ENCODE measurements at regions not wholly inside any gene's neighbourhood (a gene's known extent, or its start where the extent isn't known, plus 50 kb on each side); places are given as distances from the start of the nearest gene placed in this dataset.

DNA sequence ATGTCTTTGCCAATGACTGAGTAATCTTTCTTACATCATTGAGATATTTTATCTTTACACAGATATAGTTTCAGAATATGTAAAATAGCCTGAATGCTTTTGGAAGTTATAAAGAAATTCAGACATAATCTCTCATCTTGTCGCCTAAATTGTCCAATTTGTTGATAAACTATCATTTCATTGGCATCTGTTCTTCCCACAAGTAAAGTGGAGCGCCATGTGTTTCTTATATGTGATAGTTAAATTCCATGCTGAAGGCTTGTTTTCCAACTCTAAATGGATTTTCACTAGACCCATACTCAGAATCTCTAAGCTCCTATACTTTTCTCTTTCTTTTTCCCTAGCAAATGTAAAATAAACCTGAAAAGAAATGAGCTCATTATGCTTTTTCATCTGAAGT, 640.1 kb upstream of the MBL2 start:
- Histone ChIP-seq H3K27ac (ENCODE audit: low read length) (no peak overlapping the region), H3K9me3 (replicated peaks; ENCODE audit: control insufficient read depth, low read depth, low read length) (no peaks in the 10 kb centered on the region), H3K27me3 (ENCODE audit: control insufficient read depth, insufficient read depth, low read length) (no peaks in the 10 kb centered on the region), H3K4me1 (ENCODE audit: control insufficient read depth, insufficient read depth, low read length) (no peaks in the 10 kb centered on the region), H3K36me3 (ENCODE audit: control insufficient read depth, insufficient read depth, low read length) (no peaks in the 10 kb centered on the region), H3K4me3 (ENCODE audit: low read length) (no peak overlapping the region)
- DNase-seq: no peak
- no CpG with 5 or more reads among the region's 2 CpGs for WGBS (ENCODE audit: insufficient coverage)

DNA sequence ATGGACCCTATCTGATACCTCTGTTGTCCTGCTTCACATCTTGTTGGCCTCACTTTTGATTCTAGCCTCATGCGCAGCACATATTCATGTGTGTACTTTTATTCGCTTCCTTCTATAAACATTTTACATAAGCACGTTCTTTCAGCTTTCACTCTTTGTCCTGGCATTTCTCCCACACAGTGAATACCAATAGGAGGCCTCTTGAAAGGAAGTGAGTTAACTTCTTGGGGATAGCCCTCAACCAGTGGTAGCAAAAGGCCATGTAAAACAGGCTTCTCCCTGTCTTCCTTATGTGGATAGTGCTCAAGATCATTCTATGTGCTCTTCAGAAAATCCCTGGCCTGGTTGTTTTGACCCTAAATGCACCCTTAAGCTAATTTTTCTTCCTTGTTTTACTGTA, 633.9 kb upstream of the MBL2 start:
- peaks cover 19% of the 10 kb centered on the region for H3K4me1 ChIP-seq (ENCODE audit: control insufficient read depth, insufficient read depth, low read length)
- no peak for DNase-seq
- no peak overlapping the region for H3K4me3 ChIP-seq (ENCODE audit: low read length)
- H3K9me3 ChIP-seq (replicated peaks; ENCODE audit: control insufficient read depth, low read depth, low read length): no peaks in the 10 kb centered on the region
- 100% methylated on average over 1 of the region's 3 CpGs for WGBS (ENCODE audit: insufficient coverage)
- no peak overlapping the region for H3K27ac ChIP-seq (ENCODE audit: low read length)
- H3K36me3 ChIP-seq (ENCODE audit: control insufficient read depth, insufficient read depth, low read length): no peaks in the 10 kb centered on the region
- H3K27me3 ChIP-seq (ENCODE audit: control insufficient read depth, insufficient read depth, low read length): no peaks in the 10 kb centered on the region

- no peaks in the 10 kb centered on the region for H3K27me3 ChIP-seq (ENCODE audit: control insufficient read depth, insufficient read depth, low read length)
- peaks cover 19% of the 10 kb centered on the region for H3K4me1 ChIP-seq (ENCODE audit: control insufficient read depth, insufficient read depth, low read length)
- no peak overlapping the region for H3K4me3 ChIP-seq (ENCODE audit: low read length)
- no peaks in the 10 kb centered on the region for H3K9me3 ChIP-seq (replicated peaks; ENCODE audit: control insufficient read depth, low read depth, low read length)
- no peaks in the 10 kb centered on the region for H3K36me3 ChIP-seq (ENCODE audit: control insufficient read depth, insufficient read depth, low read length)
- peak; percentile 80 for DNase-seq
- WGBS (ENCODE audit: insufficient coverage): 44% methylated on average over 4 of the region's 4 CpGs
- peak overlapping the region; percentile 16 for H3K27ac ChIP-seq (ENCODE audit: low read length)
Measured at GRCh38 chr10:53403688-53404087, 631.1 kb upstream of the MBL2 start.

GRCh38 chr10:53402594-53402993, 630.0 kb upstream of the MBL2 start:
- no peaks in the 10 kb centered on the region for H3K27me3 ChIP-seq (ENCODE audit: control insufficient read depth, insufficient read depth, low read length)
- no peak overlapping the region for H3K4me3 ChIP-seq (ENCODE audit: low read length)
- no peak overlapping the region for H3K27ac ChIP-seq (ENCODE audit: low read length)
- WGBS (ENCODE audit: insufficient coverage): no CpG with 5 or more reads among the region's 3 CpGs
- peaks cover 19% of the 10 kb centered on the region for H3K4me1 ChIP-seq (ENCODE audit: control insufficient read depth, insufficient read depth, low read length)
- no peak for DNase-seq
- no peaks in the 10 kb centered on the region for H3K9me3 ChIP-seq (replicated peaks; ENCODE audit: control insufficient read depth, low read depth, low read length)
- H3K36me3 ChIP-seq (ENCODE audit: control insufficient read depth, insufficient read depth, low read length): no peaks in the 10 kb centered on the region

GRCh38 chr10:53401536-53401935, 629.0 kb upstream of the MBL2 start:
- no peak overlapping the region for H3K4me3 ChIP-seq (ENCODE audit: low read length)
- peaks cover 19% of the 10 kb centered on the region for H3K4me1 ChIP-seq (ENCODE audit: control insufficient read depth, insufficient read depth, low read length)
- H3K27me3 ChIP-seq (ENCODE audit: control insufficient read depth, insufficient read depth, low read length): no peaks in the 10 kb centered on the region
- no peaks in the 10 kb centered on the region for H3K9me3 ChIP-seq (replicated peaks; ENCODE audit: control insufficient read depth, low read depth, low read length)
- H3K36me3 ChIP-seq (ENCODE audit: control insufficient read depth, insufficient read depth, low read length): no peaks in the 10 kb centered on the region
- DNase-seq: no peak
- H3K27ac ChIP-seq (ENCODE audit: low read length): no peak overlapping the region

- WGBS (ENCODE audit: insufficient coverage): 56% methylated on average over 1 of the region's 2 CpGs
- Histone ChIP-seq H3K9me3 (replicated peaks; ENCODE audit: control insufficient read depth, low read depth, low read length) (peaks cover 8% of the 10 kb centered on the region), H3K4me3 (ENCODE audit: low read length) (no peak overlapping the region), H3K36me3 (ENCODE audit: control insufficient read depth, insufficient read depth, low read length) (no peaks in the 10 kb centered on the region), H3K27ac (ENCODE audit: low read length) (no peak overlapping the region), H3K4me1 (ENCODE audit: control insufficient read depth, insufficient read depth, low read length) (no peaks in the 10 kb centered on the region), H3K27me3 (ENCODE audit: control insufficient read depth, insufficient read depth, low read length) (no peaks in the 10 kb centered on the region)
- no peak for DNase-seq
Measured at GRCh38 chr10:53396876-53397275, 624.3 kb upstream of the MBL2 start.

DNA sequence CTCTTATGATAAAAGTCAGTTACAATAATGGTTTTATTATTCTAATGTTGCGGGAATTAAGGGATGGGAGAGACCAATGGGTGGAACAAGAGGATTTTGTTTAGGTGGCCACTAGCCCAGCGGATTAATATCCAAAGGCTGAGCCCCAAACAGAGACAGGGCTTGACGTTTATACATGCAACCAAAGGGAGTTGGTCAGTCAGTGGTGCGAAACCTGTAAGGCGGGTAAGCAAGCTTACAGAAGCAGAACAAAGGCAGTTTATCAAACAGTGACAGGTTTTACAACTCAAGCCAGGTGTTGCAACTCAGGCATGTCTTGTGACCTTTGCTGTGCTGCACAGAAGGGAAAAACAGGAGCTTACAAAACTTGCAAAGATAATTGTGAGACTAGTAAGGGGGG, 622.9 kb upstream of the MBL2 start:
- WGBS (ENCODE audit: insufficient coverage): 88% methylated on average over 4 of the region's 5 CpGs

DNA sequence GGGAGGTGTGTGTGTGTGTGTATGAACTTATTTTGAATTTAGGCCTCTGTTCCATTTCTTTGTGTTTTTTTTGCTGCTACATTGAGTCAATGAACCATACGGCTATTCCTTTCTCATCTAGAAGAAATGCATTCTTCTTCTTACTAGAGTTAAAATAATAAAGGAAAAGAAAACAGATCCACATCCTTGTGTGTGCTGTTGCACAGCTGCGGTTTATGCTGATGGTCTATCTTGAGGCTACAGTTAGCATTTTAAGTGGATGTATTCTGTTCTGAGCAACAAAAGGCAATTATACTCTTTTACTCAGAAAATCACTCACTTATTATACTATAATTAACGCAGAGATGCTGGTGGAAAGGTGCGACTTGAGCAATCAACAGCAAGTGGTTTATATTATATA, 615.0 kb upstream of the MBL2 start:
- Histone ChIP-seq H3K27ac (ENCODE audit: low read length) (no peak overlapping the region), H3K9me3 (replicated peaks; ENCODE audit: control insufficient read depth, low read depth, low read length) (no peaks in the 10 kb centered on the region), H3K4me3 (ENCODE audit: low read length) (no peak overlapping the region), H3K4me1 (ENCODE audit: control insufficient read depth, insufficient read depth, low read length) (no peaks in the 10 kb centered on the region), H3K36me3 (ENCODE audit: control insufficient read depth, insufficient read depth, low read length) (no peaks in the 10 kb centered on the region), H3K27me3 (ENCODE audit: control insufficient read depth, insufficient read depth, low read length) (no peaks in the 10 kb centered on the region)
- no CpG with 5 or more reads among the region's 4 CpGs for WGBS (ENCODE audit: insufficient coverage)
- no peak for DNase-seq

More for the DNA sequence above, 622.9 kb upstream of the MBL2 start:
- DNase-seq: no peak
- Histone ChIP-seq H3K27ac (ENCODE audit: low read length) (no peak overlapping the region), H3K36me3 (ENCODE audit: control insufficient read depth, insufficient read depth, low read length) (no peaks in the 10 kb centered on the region), H3K9me3 (replicated peaks; ENCODE audit: control insufficient read depth, low read depth, low read length) (peaks cover 8% of the 10 kb centered on the region), H3K4me3 (ENCODE audit: low read length) (no peak overlapping the region), H3K4me1 (ENCODE audit: control insufficient read depth, insufficient read depth, low read length) (no peaks in the 10 kb centered on the region), H3K27me3 (ENCODE audit: control insufficient read depth, insufficient read depth, low read length) (no peaks in the 10 kb centered on the region)

- Histone ChIP-seq H3K27ac (ENCODE audit: low read length) (no peak overlapping the region), H3K27me3 (ENCODE audit: control insufficient read depth, insufficient read depth, low read length) (no peaks in the 10 kb centered on the region), H3K4me1 (ENCODE audit: control insufficient read depth, insufficient read depth, low read length) (no peaks in the 10 kb centered on the region), H3K36me3 (ENCODE audit: control insufficient read depth, insufficient read depth, low read length) (no peaks in the 10 kb centered on the region), H3K9me3 (replicated peaks; ENCODE audit: control insufficient read depth, low read depth, low read length) (no peaks in the 10 kb centered on the region), H3K4me3 (ENCODE audit: low read length) (no peak overlapping the region)
- no CpG with 5 or more reads among the region's 3 CpGs for WGBS (ENCODE audit: insufficient coverage)
- DNase-seq: no peak
Measured at GRCh38 chr10:53382543-53382942, 610.0 kb upstream of the MBL2 start.

GRCh38 chr10:53379956-53380355, 607.4 kb upstream of the MBL2 start:
- no CpG with 5 or more reads among the region's 1 CpG for WGBS (ENCODE audit: insufficient coverage)
- H3K9me3 ChIP-seq (replicated peaks; ENCODE audit: control insufficient read depth, low read depth, low read length): no peaks in the 10 kb centered on the region

GRCh38 chr10:53370347-53370746, 597.8 kb upstream of the MBL2 start:
- H3K4me3 ChIP-seq (ENCODE audit: low read length): no peak overlapping the region
- no peak overlapping the region for H3K27ac ChIP-seq (ENCODE audit: low read length)
- WGBS (ENCODE audit: insufficient coverage): 78% methylated on average over 4 of the region's 4 CpGs
- DNase-seq: no peak
- no peaks in the 10 kb centered on the region for H3K9me3 ChIP-seq (replicated peaks; ENCODE audit: control insufficient read depth, low read depth, low read length)
- H3K4me1 ChIP-seq (ENCODE audit: control insufficient read depth, insufficient read depth, low read length): no peaks in the 10 kb centered on the region
- peaks cover 2% of the 10 kb centered on the region for H3K27me3 ChIP-seq (ENCODE audit: control insufficient read depth, insufficient read depth, low read length)
- no peaks in the 10 kb centered on the region for H3K36me3 ChIP-seq (ENCODE audit: control insufficient read depth, insufficient read depth, low read length)

More at GRCh38 chr10:53379956-53380355, 607.4 kb upstream of the MBL2 start:
- Histone ChIP-seq H3K27ac (ENCODE audit: low read length) (no peak overlapping the region), H3K4me1 (ENCODE audit: control insufficient read depth, insufficient read depth, low read length) (no peaks in the 10 kb centered on the region), H3K36me3 (ENCODE audit: control insufficient read depth, insufficient read depth, low read length) (no peaks in the 10 kb centered on the region), H3K4me3 (ENCODE audit: low read length) (no peak overlapping the region), H3K27me3 (ENCODE audit: control insufficient read depth, insufficient read depth, low read length) (no peaks in the 10 kb centered on the region)
- no peak for DNase-seq

Data from muscle of leg (tissue), 3 donors.